ENCODE measurements at regions not wholly inside any gene's neighbourhood (a gene's known extent, or its start where the extent isn't known, plus 50 kb on each side); places are given as distances from the start of the nearest gene placed in this dataset.

- ATAC-seq (ENCODE audit: insufficient read depth, low FRiP score) = no peak
- no peaks in the 10 kb centered on the region for H3K4me1 ChIP-seq (ENCODE audit: control insufficient read depth in 5 of 5, insufficient read depth in 5 of 5, low read length in 5 of 5)
- no peaks in the 10 kb centered on the region for H3K36me3 ChIP-seq (ENCODE audit: control insufficient read depth in 4 of 4, insufficient read depth in 4 of 4, low read length in 4 of 4)
- H3K27ac ChIP-seq (ENCODE audit: low read depth in 1 of 2, low read length in 1 of 2) = no peak overlapping the region
- DNase-seq = no peak
- no peak overlapping the region for H3K9ac ChIP-seq (ENCODE audit: insufficient read depth in 1 of 2, low read length in 2 of 2)
- no peaks in the 10 kb centered on the region for H3K27me3 ChIP-seq (ENCODE audit: control insufficient read depth in 3 of 3, insufficient read depth in 3 of 3, low read length in 2 of 3)
- H3K4me3 ChIP-seq = no peak overlapping the region
- WGBS, 2 donors = 86 to 89% methylated on average over 4 of the region's 4 CpGs
- H3K9me3 ChIP-seq (ENCODE audit: control insufficient read depth in 4 of 4, insufficient read depth in 3 of 4, low read length in 3 of 4) = peaks cover 0 to 2% (median 0%) of the 10 kb centered on the region in 4 donors
- no peak for TF ChIP-seq CTCF (IDR thresholded peaks at IDR 0.05; ENCODE audit: control extremely low read depth, extremely low read depth)
Observed at GRCh38 chr14:65933400-65934069, 521.0 kb downstream of the FUT8 start.

GRCh38 chr14:65934070-65934435 is 521.5 kb downstream of the FUT8 start:
- TF ChIP-seq CTCF (IDR thresholded peaks at IDR 0.05; ENCODE audit: control extremely low read depth, extremely low read depth) = no peak
- Histone ChIP-seq H3K9me3 (ENCODE audit: control insufficient read depth in 4 of 4, insufficient read depth in 3 of 4, low read length in 3 of 4) (peaks cover 0 to 2% (median 0%) of the 10 kb centered on the region in 4 donors), H3K27me3 (ENCODE audit: control insufficient read depth in 3 of 3, insufficient read depth in 3 of 3, low read length in 2 of 3) (no peaks in the 10 kb centered on the region), H3K4me3 (no peak overlapping the region), H3K36me3 (ENCODE audit: control insufficient read depth in 4 of 4, insufficient read depth in 4 of 4, low read length in 4 of 4) (no peaks in the 10 kb centered on the region), H3K9ac (ENCODE audit: insufficient read depth in 1 of 2, low read length in 2 of 2) (no peak overlapping the region), H3K27ac (ENCODE audit: low read depth in 1 of 2, low read length in 1 of 2) (no peak overlapping the region), H3K4me1 (ENCODE audit: control insufficient read depth in 5 of 5, insufficient read depth in 5 of 5, low read length in 5 of 5) (no peaks in the 10 kb centered on the region)
- DNase-seq (no peak), ATAC-seq (ENCODE audit: insufficient read depth, low FRiP score) (no peak)
- 94 to 95% methylated on average over 5 of the region's 5 CpGs for WGBS, 2 donors

- Histone ChIP-seq H3K27ac (ENCODE audit: low read depth in 1 of 2, low read length in 1 of 2) (no peak overlapping the region), H3K36me3 (ENCODE audit: control insufficient read depth in 4 of 4, insufficient read depth in 4 of 4, low read length in 4 of 4) (no peaks in the 10 kb centered on the region), H3K9me3 (ENCODE audit: control insufficient read depth in 4 of 4, insufficient read depth in 3 of 4, low read length in 3 of 4) (peaks cover 0 to 2% (median 0%) of the 10 kb centered on the region in 4 donors), H3K27me3 (ENCODE audit: control insufficient read depth in 3 of 3, insufficient read depth in 3 of 3, low read length in 2 of 3) (no peaks in the 10 kb centered on the region), H3K4me3 (no peak overlapping the region), H3K4me1 (ENCODE audit: control insufficient read depth in 5 of 5, insufficient read depth in 5 of 5, low read length in 5 of 5) (no peaks in the 10 kb centered on the region), H3K9ac (ENCODE audit: insufficient read depth in 1 of 2, low read length in 2 of 2) (no peak overlapping the region)
- no peak for DNase-seq
- 77% methylated on average over 3 of the region's 3 CpGs for WGBS, 2 donors
- no peak for TF ChIP-seq CTCF (IDR thresholded peaks at IDR 0.05; ENCODE audit: control extremely low read depth, extremely low read depth)
- ATAC-seq (ENCODE audit: insufficient read depth, low FRiP score) = no peak
Observed at GRCh38 chr14:65936342-65936975, 523.9 kb downstream of the FUT8 start.
